Stomach (tissue), 8 donors: ENCODE measurements at regions not wholly inside any gene's neighbourhood (a gene's known extent, or its start where the extent isn't known, plus 50 kb on each side); places are given as distances from the start of the nearest gene placed in this dataset.

Experiments used
- DNase-seq, 2 donors: peaks; one replicate each; pipeline versions ENCODE4 v3.0.0 to v3.0.0-alpha.2; 2013 to 2019
- H3K27ac ChIP-seq, 5 donors: fragments of 200-600 bp in 4 of 5; sonication (generic) in 4 of 5; one replicate each; pipeline ENCODE4 v1.5.1; 2013 to 2019; ENCODE audit warnings: mild to moderate bottlenecking in 1 of 5, moderate library complexity in 1 of 5
- H3K27me3 ChIP-seq, 3 donors: fragments of 200-600 bp; sonication (generic); one replicate each; pipeline ENCODE4 v1.5.1; 2017 to 2019; ENCODE audit warnings: mixed run types in 1 of 3
- H3K36me3 ChIP-seq, 4 donors: fragments of 200-600 bp; sonication (generic); 1 replicate in 3 of 4; 2 replicates in 1 of 4; pipeline ENCODE4 v1.5.1; 2016 to 2019
- H3K4me1 ChIP-seq, 4 donors: fragments of 200-600 bp; sonication (generic); one replicate each; pipeline ENCODE4 v1.5.1; 2016 to 2019
- H3K4me3 ChIP-seq, 4 donors: fragments of 200-600 bp; sonication (generic) in 3 of 4; one replicate each; pipeline ENCODE4 v1.5.1; 2016 to 2019; ENCODE audit warnings: mild to moderate bottlenecking in 1 of 4
- H3K9me3 ChIP-seq, 4 donors: fragments of 200-600 bp; sonication (generic); one replicate each; pipeline ENCODE4 v1.5.1; 2016 to 2019
- CTCF ChIP-seq, 7 experiments: fragments of 450-650 bp in 4 of 7; fragments of 200-600 bp in 3 of 7; sonication (generic) in 3 of 7; IDR thresholded peaks; one replicate each; pipeline ENCODE4 v1.5.1; 2016 to 2019; ENCODE audit warnings: antibody characterized with exemption in 7 of 7, control low read depth in 2 of 7, mild to moderate bottlenecking in 1 of 7
- EP300 ChIP-seq: sonication (generic); formaldehyde crosslinking; IDR thresholded peaks from one replicate; pipeline ENCODE4 v1.6.1; 2017; ENCODE audit warnings: antibody characterized with exemption
- POLR2A ChIP-seq, 4 donors: fragments of 450-650 bp; IDR thresholded peaks; one replicate each; pipeline ENCODE4 v1.6.1; 2016; ENCODE audit warnings: antibody characterized with exemption in 4 of 4, control low read depth in 2 of 4, mild to moderate bottlenecking in 1 of 4, moderate library complexity in 1 of 4
- POLR2AphosphoS5 ChIP-seq, 3 donors: sonication (generic); formaldehyde crosslinking; IDR thresholded peaks; one replicate each; pipeline ENCODE4 v1.6.1; 2016; ENCODE audit warnings: antibody characterized with exemption in 3 of 3
- WGBS, 5 donors: extraction: QIAGEN DNeasy Blood & Tissue Kit in 3 of 5; methylation state at CpG; one replicate each; pipeline versions ENCODE4 v1.1.5 to v1.1.7; 2013 to 2018; 5-methylcytosine and 5-hydroxymethylcytosine counted together
- intact Hi-C: fragments of 100-400 bp; cut with DNase I; formaldehyde crosslinking; loops from one replicate; pipeline ENCODE4 v1.15.1; 2023; ENCODE audit warnings: low total_unique reads
- donor health status: healthy with polysubstance abuse.
- donor health status: Bipolar disorder and iron deficiency.
- donor health status: healthy.

- Histone ChIP-seq H3K4me1 (no peaks in the 10 kb centered on the region), H3K27me3 (no peaks in the 10 kb centered on the region), H3K9me3 (no peaks in the 10 kb centered on the region), H3K4me3 (no peak overlapping the region), H3K27ac (no peak overlapping the region), H3K36me3 (no peaks in the 10 kb centered on the region)
- 75 to 88% (median 87%) methylated on average over 2 of the region's 2 CpGs for WGBS, 5 donors
- TF ChIP-seq POLR2AphosphoS5 (IDR thresholded peaks at IDR 0.05) (no peak), CTCF (IDR thresholded peaks at IDR 0.05) (no peak), EP300 (no peak), POLR2A (IDR thresholded peaks at IDR 0.05) (no peak)
- intact Hi-C loops: no loop called here
- DNase-seq: no peak
These were observed 403.7 kb upstream of the TRAM1L1 start for GRCh38 chr4:117489107-117489506.

- Histone ChIP-seq H3K27me3 (no peaks in the 10 kb centered on the region), H3K9me3 (no peaks in the 10 kb centered on the region), H3K4me3 (no peak overlapping the region), H3K4me1 (no peaks in the 10 kb centered on the region), H3K36me3 (no peaks in the 10 kb centered on the region), H3K27ac (no peak overlapping the region)
- peak in 1 of 2 donors; percentile 4 for DNase-seq
- 53 to 76% (median 67%) methylated on average over 3 of the region's 3 CpGs for WGBS, 5 donors
- no peak for TF ChIP-seq POLR2AphosphoS5 (IDR thresholded peaks at IDR 0.05)
- TF ChIP-seq EP300: no peak
- no peak for TF ChIP-seq POLR2A (IDR thresholded peaks at IDR 0.05)
- intact Hi-C loops: no loop called here
These were observed 406.1 kb upstream of the TRAM1L1 start for GRCh38 chr4:117491516-117491915.

- no peak overlapping the region for H3K4me3 ChIP-seq
- no peak overlapping the region for H3K27ac ChIP-seq
- H3K27me3 ChIP-seq: no peaks in the 10 kb centered on the region
- TF ChIP-seq POLR2A (IDR thresholded peaks at IDR 0.05) (no peak), EP300 (no peak), CTCF (IDR thresholded peaks at IDR 0.05) (no peak), POLR2AphosphoS5 (IDR thresholded peaks at IDR 0.05) (no peak)
- H3K4me1 ChIP-seq: no peaks in the 10 kb centered on the region
- no peaks in the 10 kb centered on the region for H3K36me3 ChIP-seq
- intact Hi-C loops: no loop called here
- WGBS, 5 donors: 56 to 80% (median 71%) methylated on average over 1 of the region's 1 CpG
- H3K9me3 ChIP-seq: no peaks in the 10 kb centered on the region
- DNase-seq: no peak
These were observed 410.4 kb upstream of the TRAM1L1 start for GRCh38 chr4:117495802-117496201.

GRCh38 chr4:117512414-117512813 is 427.0 kb upstream of the TRAM1L1 start:
- H3K27me3 ChIP-seq: no peaks in the 10 kb centered on the region
- H3K4me3 ChIP-seq: no peak overlapping the region
- no peak overlapping the region for H3K27ac ChIP-seq
- H3K9me3 ChIP-seq: no peaks in the 10 kb centered on the region
- 73 to 85% (median 80%) methylated on average over 2 of the region's 2 CpGs for WGBS, 5 donors
- DNase-seq: no peak
- no peaks in the 10 kb centered on the region for H3K36me3 ChIP-seq
- no peak for TF ChIP-seq CTCF (IDR thresholded peaks at IDR 0.05)
- no peak for TF ChIP-seq POLR2AphosphoS5 (IDR thresholded peaks at IDR 0.05)
- no peak for TF ChIP-seq POLR2A (IDR thresholded peaks at IDR 0.05)
- no peak for TF ChIP-seq EP300
- intact Hi-C loops: no loop called here
- no peaks in the 10 kb centered on the region for H3K4me1 ChIP-seq

- no peak for TF ChIP-seq POLR2A (IDR thresholded peaks at IDR 0.05)
- TF ChIP-seq POLR2AphosphoS5 (IDR thresholded peaks at IDR 0.05): no peak
- no peak for TF ChIP-seq EP300
- no peak for TF ChIP-seq CTCF (IDR thresholded peaks at IDR 0.05)
- no peak for DNase-seq
- intact Hi-C loops: no loop called here
- peaks cover 0 to 11% (median 0%) of the 10 kb centered on the region in 4 donors for H3K9me3 ChIP-seq
- no peaks in the 10 kb centered on the region for H3K36me3 ChIP-seq
- H3K4me3 ChIP-seq: no peak overlapping the region
- no peaks in the 10 kb centered on the region for H3K27me3 ChIP-seq
- no peak overlapping the region for H3K27ac ChIP-seq
- H3K4me1 ChIP-seq: no peaks in the 10 kb centered on the region
These were observed 429.2 kb upstream of the TRAM1L1 start for GRCh38 chr4:117514391-117515175.
